GM21447 (cell line): ENCODE measurements at regions not wholly inside any gene's neighbourhood (a gene's known extent, or its start where the extent isn't known, plus 50 kb on each side); places are given as distances from the start of the nearest gene placed in this dataset.
"Not testable (repeated sequence)": the region's sequence is repeated elsewhere in the genome, so short reads cannot be mapped to it uniquely, and the experiment has no call there.

Experiments
- ATAC-seq: cut with Tn5 transposase; IDR thresholded peaks from one replicate; pipeline ENCODE4 v1.9.1; 2021; ENCODE audit not compliant: unreplicated experiment

GRCh38 chr10:6830981-6831380 lies 250.9 kb upstream of the PRKCQ start:
- not testable (repeated sequence) for ATAC-seq

- not testable (repeated sequence) for ATAC-seq
Measured at GRCh38 chr10:6824793-6825192, 244.7 kb upstream of the PRKCQ start.

- no peak for ATAC-seq
Measured at GRCh38 chr10:6823770-6824169, 243.7 kb upstream of the PRKCQ start.

- no peak for ATAC-seq
Measured at GRCh38 chr10:6819301-6819700, 239.2 kb upstream of the PRKCQ start.

- no peak for ATAC-seq
Measured at GRCh38 chr10:6817770-6818169, 237.7 kb upstream of the PRKCQ start.

GRCh38 chr10:6815346-6815745 lies 235.3 kb upstream of the PRKCQ start:
- no peak for ATAC-seq

GRCh38 chr10:6813856-6814255 lies 233.8 kb upstream of the PRKCQ start:
- ATAC-seq: no peak

- no peak for ATAC-seq
Measured at GRCh38 chr10:6813306-6813705, 233.2 kb upstream of the PRKCQ start.

GRCh38 chr10:6811153-6811552 lies 231.1 kb upstream of the PRKCQ start:
- ATAC-seq: no peak

- no peak for ATAC-seq
Measured at GRCh38 chr10:6803427-6803783, 223.3 kb upstream of the PRKCQ start.

GRCh38 chr10:6802759-6803426 lies 222.8 kb upstream of the PRKCQ start:
- ATAC-seq: no peak

GRCh38 chr10:6796231-6796630 lies 216.2 kb upstream of the PRKCQ start:
- no peak for ATAC-seq

- no peak for ATAC-seq
Measured at GRCh38 chr10:6795541-6795940, 215.5 kb upstream of the PRKCQ start.

- ATAC-seq: not testable (repeated sequence)
Measured at GRCh38 chr10:6794841-6795240, 214.8 kb upstream of the PRKCQ start.

GRCh38 chr10:6794441-6794840 lies 214.4 kb upstream of the PRKCQ start:
- ATAC-seq: no peak

GRCh38 chr10:6788731-6789130 lies 208.7 kb upstream of the PRKCQ start:
- no peak for ATAC-seq

- ATAC-seq: no peak
Measured at GRCh38 chr10:6788231-6788630, 208.2 kb upstream of the PRKCQ start.

- no peak for ATAC-seq
Measured at GRCh38 chr10:6787718-6788117, 207.6 kb upstream of the PRKCQ start.

GRCh38 chr10:6787091-6787490 lies 207.0 kb upstream of the PRKCQ start:
- no peak for ATAC-seq

- no peak for ATAC-seq
Measured at GRCh38 chr10:6786579-6787031, 206.5 kb upstream of the PRKCQ start.

- not testable (repeated sequence) for ATAC-seq
Measured at GRCh38 chr10:6784429-6784828, 204.4 kb upstream of the PRKCQ start.

- ATAC-seq: no peak
Measured at GRCh38 chr10:6783471-6783870, 203.4 kb upstream of the PRKCQ start.

- no peak for ATAC-seq
Measured at GRCh38 chr10:6782378-6782777, 202.3 kb upstream of the PRKCQ start.
